ENCODE measurements at regions not wholly inside any gene's neighbourhood (a gene's known extent, or its start where the extent isn't known, plus 50 kb on each side); places are given as distances from the start of the nearest gene placed in this dataset.

DNA sequence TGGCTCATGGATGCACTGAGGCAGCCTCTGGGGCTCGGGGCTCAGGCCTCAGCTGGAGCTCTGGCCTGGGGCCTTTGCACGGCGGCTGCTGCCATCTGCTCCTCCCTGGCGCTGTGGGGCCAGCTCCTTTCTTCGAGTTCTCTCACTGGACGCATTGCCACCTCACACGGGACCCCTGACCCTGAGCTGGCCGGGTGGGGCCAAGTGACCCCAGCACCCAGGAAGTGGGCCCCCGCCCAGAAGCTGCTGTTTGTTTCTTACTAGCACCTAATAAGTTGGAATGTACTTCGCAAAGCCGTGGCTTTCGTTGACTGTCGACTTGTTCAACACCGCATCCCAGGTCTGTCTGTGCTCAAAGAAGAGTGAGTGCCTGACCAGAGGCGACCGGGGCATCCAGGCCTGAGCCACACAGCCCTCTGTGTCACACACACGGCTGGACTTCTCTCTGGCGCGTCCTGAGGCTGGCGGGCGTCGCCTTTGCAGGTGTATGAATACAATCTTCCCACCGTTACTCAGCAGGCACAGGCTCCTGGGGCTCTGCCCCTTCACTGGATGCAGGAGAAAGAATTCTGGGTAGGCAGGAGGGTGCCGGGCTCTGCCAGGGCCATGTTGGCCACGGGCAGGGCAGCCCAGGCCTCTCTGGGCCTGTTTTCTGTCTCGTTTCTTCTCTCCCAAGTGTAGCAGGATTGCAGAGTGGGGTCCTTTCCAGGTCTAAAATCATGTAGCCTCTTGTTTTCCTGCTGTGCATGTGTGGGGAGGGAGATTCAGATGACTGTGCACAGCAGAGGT, 112.9 kb downstream of the DLL1 start:
- no peak for DNase-seq (ENCODE audit: low spot score)

DNA sequence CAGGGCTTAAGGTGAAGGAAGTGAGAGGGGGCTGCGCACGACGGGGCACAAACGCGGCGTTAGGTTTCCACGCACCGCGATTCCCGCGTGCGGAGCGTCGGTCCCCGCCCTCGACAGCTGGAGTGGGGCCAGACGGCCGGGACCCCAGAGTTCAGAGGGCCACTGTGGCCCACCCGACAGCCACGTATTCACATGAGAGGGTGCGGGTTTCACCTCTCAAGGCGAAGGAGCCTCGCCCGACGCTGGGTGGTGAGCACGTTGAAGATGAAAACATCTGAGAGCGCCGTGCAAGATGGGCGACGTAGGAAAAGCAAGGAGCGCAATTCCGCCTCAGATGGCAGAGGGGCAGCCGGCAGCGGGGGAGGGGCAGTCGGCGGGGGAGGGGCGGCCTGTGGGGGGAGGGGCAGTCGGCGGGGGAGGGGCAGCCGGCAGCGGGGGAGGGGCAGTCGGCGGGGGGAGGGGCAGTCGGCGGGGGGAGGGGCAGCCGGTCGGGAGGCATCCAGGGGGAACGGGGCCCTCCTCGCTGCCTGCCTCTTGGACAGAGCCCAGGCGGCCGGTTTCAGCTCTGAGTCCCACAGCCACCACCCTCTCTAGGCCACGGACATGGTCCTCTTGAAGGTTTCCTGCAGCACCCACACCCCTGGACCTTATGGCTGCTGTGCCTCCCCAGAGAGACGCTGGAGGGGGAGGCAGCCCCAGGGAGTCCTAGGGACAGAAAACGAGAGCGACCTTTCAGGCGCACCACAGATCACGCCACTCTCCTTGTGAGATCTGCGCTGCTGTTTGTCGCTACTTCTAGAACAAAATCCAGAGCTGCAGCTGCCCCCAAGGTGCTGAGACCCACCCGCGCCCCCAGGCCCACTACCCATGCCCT, 113.7 kb downstream of the DLL1 start:
- DNase-seq (ENCODE audit: low spot score) = no peak

DNA sequence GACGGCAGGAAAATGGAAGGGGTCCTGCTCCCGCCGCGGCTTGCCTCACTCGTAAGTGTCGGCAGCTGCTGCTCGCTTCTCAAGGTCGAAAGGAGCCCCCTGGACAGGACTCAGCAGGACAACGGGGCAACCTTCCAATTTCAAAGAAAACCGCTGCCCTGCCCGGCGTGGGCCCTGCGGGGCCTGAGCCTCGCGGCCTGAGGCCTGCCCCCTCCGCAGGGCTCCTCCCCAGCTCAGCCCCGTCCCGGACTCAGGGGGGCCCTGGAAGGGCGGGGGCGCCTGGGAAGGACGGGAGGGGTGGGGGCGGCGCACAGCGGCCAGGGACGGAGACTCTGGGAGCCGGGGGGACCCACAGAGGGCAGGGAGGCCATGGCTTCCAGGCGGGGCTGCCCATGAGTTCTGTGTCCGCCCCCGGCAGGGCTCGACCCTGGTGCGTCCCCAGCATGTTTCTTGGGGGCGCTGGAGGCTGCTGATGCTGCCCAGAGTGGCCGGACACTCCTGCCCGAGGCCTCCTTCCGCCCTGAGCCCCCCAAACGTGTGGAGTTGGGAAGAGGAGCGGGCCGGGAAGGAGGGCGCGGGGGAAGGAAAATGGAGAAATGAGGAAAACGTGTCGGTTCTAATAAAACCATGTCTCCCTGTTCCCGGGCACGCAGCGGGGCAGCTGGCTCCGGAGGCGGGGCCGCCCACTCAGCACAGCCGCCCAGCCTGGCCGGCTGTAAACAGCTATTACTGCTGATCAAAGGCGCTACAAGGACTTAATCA, 114.6 kb downstream of the DLL1 start:
- no peak for DNase-seq (ENCODE audit: low spot score)

DNA sequence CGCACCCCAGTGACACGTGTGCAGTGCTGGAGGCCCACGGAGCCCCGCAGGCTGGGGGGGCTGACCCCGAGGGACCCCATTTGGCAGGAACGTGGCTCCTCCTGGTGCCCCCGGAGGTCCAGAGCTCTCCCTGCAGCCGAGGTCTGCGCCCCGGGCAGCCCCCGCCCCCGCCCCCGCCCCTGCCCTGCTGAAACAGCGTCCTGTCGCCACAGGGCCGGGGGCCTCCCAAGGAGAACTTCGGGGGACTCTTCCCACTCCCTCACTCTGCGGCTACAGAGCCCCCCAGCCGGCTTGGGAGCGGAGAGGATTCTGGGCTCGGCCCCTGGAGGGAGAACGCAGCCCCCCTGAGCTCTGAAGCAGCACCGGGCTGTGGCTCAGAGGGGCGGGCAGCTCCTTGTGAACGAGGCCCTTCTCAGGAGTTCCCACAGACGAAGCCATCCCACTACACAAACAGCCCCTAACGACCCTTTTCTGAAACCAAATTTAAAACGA, 115.2 kb downstream of the DLL1 start:
- no peak for DNase-seq (ENCODE audit: low spot score)

DNA sequence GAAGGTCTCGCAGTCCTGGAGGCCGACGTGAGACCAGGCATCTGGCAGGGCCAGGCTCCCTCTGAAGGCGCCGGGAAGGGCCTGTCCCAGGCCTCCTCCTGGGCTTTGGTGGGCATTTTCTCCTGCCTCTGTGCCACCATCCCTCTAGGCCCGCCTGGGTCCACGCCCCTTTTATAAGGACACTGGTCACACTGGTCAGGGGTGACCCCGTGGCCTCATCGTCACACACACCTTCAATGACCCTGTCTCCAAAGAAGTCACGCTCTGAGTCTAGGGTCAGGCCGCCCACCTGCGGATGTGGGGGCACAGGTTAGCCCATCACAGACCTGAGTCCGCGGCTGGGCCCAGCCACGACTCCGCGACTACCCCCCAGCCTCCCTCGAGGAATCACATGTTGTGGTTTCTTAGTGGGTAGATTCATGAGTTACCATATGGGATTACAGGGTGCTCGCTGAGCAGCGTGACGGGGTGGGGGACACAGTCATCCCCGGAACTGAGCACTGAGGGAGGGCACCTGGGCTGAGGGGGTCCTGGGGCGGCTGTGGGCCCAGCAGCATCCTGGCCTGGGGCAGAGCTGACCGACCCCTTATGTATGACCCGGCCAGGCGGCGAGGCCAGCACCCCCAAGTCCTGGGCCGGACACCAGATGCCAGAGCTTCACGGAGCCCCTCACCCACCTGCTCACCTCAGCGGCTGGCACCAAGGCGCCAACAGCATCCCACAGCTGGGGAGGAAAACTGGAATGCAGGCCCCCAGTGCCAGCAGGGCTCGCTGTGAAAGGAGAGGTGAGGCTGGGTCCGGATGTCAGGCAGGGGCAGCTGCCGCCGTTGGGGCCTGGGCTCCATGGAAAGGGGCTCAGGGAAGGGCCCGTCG, 115.9 kb downstream of the DLL1 start:
- no peak for DNase-seq (ENCODE audit: low spot score)

DNA sequence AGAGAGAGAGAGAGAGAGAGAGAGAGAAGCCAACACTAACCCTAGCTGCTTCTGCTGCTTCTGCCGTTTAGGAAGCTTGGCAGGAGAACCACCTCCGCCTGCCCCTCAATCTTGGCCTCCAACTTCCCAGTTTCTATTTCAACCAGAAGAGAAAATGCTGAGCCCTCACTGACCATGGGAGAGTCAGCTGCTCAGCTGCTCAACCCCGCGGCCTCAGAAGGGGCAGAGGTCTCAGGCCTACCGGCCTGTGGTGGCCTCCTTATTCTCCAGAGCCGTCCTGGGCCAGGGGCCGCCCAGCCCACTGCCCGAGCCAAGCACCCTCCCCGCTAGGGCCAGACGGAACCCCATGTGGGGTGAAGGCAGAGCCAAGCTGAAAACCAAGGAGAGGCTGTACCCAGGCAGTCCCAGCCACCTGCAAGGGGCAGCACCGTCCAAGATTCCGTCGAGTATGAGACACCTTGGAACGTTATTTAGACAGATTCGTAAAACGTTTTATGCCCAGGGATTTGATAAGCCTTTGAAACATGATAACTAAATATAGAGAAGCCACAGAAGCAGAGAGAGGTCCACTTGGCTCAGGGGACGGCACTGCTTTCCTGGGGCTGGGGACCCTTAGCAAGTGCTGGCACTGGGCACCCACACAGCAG, 116.6 kb downstream of the DLL1 start:
- DNase-seq (ENCODE audit: low spot score) = no peak

DNA sequence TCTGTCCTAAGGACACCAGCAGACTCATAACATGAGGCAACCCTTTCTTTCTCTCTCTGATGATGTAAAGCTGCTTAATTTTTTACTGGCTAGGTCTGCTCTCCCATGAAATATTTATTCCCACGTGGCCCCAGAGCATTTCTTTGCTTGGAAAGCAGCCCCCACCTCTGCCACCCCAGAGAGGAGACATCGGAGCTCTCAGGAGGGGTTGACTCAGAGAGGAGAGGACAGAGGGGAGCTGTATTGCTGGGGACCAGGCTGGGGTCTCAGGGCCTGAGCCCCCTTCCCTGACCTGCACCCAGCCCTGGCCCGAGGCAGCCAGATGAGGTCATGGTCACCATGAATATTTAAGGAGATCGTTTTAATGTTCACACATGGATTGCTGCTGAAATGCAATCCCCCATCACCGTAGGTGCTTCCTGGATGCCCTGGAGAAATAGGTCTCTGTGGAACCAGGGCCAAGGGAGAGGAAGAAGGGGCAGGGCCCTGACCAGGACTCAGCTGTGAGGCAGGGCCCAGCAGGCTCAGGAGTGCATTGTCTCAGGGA, 117.5 kb downstream of the DLL1 start:
- no peak for DNase-seq (ENCODE audit: low spot score)

DNA sequence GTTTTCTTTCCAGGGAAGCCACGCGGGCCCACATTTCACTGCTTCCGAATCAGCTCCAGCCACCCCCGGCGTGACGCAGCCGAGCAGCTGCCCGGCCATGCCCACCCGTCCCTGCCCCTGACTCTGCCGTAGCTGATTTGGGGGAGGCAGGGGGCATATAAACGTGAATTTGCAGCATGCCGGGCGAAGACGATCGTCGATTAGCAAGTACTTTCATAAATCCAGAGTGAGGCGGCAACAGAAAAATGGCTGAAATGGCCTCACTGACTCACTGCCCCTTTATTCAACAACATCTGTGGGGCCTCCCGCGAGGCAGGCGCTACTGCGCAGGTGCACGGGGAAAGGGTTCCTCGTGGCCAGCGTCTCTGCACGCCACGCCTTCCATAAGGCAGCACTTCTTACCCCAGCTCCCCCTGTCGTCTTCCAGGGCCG, 118.0 kb downstream of the DLL1 start:
- DNase-seq (ENCODE audit: low spot score) = no peak

DNA sequence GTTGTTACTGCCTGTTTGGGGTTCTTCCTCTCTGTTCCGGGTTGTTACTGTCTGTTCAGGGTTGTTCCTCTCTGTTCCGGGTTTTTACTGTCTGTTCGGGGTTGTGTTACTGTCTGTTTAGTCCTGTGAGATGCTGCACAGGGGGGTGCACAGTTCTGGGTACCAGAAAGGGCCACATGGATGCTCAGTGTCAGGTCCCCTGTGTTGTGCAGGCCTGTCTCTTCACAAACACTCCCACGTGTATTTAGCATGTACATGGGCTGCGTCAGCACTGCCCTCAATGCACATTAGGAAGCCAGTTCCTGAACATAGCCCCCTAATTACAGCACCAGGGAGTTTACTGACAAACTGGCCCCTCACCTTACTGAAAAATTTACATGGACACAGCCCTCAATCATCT, 118.5 kb downstream of the DLL1 start:
- no peak for DNase-seq (ENCODE audit: low spot score)

DNA sequence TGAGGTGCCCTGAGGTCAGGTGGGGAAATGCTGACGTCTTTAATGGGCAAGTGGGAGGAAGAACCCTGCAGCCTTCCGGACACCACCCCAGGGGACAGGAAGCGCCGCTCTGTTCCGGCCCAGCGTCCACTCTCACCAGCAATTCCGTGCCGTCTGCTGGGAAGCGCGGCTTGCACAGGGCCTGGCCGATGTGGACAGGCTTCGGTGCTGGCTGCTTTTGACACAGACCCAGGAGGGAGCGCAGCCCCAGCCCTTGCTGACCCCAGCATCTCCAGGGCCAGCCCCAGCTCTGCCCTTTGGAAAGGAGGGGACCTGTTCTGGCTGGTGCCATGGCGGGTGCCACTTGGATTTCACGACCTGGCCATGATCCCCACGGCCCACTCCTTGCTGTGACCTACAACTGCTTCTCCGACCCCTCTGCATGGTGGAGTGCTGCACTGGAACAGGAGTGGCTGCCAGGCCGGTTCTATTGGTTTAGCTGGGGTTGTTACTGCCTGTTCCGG, 123.2 kb downstream of the DLL1 start:
- no peak for DNase-seq (ENCODE audit: low spot score)

DNA sequence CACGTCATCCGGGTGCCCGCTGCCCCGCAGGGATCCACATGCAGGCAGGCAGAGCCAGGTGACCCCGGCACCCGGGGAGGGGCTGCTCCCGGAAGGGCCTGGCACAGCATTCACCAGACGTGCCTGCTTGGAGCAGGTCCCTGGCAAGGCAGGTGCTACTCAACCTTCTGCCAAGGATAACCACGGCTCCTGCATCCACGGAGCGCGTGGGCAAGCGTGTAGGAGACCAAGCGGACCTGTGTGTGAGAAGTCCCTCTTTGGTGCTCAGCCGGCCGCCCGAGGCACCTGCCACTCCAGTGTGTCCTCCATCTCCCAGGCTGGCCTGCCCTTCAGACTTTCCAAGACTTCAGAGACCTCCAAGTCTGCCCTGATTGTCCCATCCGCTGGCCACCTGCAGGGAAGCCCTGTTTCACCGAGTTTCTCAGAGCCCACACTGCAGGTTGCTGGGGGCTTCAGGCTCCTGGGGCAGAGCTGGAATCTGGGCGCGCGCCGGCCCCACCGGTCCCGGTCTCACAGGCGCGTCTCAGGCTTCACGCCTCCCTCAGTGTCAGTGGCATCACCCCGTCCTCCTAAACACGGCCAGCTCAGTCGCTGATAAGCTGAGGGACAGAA, 124.3 kb downstream of the DLL1 start:
- DNase-seq (ENCODE audit: low spot score) = no peak

DNA sequence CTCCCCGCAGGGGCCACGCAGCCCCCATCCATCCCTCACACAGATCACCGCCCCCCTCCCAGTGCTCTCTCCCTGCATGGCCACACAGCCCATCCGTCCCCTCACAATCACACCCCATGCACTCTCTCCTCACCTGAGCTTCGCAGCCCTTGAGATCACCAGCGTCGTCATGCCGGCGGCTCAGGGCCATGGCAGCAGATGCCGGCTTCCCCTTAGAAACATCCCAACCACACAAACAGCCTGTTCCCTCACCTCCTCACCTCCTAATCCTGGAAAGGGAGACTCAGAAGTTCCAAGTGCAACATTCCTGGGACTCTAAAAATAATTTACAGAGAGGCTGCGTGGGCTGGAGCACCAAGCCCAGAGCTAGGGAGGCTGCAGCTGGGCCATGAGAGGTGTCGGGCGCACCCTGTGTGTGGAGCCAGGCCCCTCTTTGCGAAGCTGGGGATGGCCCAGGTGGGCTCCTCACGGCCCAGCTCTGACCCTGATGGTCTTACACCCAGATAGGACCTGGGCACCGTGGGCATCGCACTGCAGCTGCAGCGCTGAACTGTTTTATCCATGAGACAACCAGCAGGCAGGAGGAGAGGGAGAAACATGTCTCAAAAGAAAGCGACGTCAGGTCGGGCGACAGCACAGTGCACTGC, 125.3 kb downstream of the DLL1 start:
- DNase-seq (ENCODE audit: low spot score) = no peak

DNA sequence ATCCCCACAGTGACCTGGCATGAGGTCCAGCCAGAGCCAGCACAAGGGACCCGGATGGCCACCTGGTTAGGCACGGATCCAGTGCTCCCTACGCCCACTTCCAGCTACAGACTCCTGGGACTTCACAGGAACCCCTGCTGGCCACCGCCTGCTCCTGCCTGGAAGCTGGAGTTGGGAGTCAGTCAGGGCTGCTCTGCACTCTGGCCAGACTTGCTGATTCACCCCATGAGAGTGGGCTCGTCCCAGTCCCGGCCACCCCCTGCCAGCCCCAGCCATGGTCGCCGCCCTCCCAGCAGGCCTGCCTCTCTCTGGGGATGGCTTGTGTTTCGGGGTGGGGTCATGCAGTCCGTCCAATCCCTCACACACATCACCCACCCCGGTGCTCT, 125.8 kb downstream of the DLL1 start:
- no peak for DNase-seq (ENCODE audit: low spot score)

DNA sequence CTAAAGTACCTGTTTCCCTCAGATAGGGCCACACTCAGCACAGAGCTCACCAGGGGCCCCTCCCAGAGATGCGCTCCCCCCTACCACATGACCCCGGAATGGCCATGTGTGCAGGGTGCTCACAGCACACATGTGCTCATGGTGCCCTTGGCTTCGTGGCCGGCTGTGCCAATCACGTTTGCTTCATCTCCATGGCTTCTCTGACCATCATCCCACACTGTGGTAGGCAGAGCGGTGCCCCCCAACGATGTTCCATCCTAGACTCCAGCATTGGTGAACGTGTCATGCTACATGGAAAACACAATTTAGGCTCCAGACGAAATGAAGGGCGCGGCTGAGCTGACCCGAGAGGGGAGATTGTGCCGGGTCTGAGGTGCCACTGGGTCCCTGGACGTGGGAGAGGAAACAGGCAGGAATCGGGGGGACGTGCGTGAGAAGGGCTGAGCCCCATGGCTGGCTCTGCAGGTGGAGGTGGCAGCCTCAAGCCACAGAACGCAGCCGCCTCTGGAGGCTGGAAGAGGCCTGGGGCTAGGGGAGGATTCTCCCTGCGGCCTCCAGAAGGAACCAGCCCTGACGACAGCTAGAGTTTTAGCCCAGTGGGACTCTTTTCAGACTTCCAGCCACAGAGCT, 126.5 kb downstream of the DLL1 start:
- no peak for DNase-seq (ENCODE audit: low spot score)

DNA sequence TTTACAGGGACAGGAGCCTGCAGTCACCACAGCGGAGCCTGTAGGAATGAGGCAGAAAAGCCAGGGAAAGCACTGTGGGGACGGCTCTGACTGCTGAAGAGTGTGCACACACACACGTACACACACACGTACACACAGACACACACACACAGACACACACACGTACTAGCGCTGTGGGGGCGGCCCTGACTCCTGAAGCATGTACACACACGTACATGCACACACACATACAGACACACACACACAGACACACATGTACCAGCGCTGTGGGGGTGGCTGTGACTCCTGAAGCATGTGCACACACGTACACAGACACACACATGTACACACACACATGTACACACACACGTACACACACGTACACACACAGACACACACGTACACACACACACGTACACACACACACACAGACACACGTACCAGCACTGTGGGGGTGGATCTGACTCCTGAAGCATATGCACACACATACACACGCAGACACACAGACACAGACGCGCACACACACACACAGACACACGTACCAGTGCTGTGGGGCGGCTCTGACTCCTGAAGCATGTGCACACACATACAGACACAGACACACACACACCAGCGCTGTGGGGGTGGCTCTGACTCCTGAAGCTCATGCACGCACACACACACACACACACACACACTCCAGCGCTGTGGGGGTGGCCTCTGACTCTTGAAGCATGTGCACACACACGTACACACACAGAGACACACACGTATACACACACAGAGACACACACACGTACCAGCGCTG, 127.3 kb downstream of the DLL1 start:
- DNase-seq (ENCODE audit: low spot score) = no peak

DNA sequence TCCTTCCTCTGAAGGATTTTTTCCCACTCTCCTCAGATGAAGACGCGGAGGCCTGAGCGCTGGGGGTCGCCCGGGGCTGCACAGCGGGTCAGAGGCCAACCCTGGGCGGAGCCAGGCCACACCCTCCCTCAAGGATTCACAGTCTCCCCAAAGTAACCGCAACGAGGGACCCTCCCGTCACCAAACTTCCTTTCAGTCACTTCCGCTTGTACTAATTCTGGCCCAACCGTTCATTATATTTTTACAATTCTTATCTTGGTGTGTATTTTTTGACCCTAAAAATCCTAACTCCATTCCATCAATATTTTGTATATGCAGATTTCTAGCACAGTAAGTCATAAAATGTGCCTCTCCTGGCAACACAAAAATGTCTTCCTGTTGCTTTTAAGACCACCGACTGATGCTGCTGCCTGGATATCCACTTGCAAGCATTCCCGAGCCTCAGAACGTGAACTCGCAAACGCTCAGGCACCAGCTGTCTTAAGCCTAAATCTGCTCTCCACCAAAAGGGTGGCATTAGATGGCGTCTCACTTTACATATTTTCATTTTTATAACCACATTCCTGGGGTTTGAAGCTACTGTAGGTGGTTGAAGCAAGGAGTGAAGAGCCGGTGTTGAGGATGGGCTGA, 128.0 kb downstream of the DLL1 start:
- DNase-seq (ENCODE audit: low spot score) = no peak

DNA sequence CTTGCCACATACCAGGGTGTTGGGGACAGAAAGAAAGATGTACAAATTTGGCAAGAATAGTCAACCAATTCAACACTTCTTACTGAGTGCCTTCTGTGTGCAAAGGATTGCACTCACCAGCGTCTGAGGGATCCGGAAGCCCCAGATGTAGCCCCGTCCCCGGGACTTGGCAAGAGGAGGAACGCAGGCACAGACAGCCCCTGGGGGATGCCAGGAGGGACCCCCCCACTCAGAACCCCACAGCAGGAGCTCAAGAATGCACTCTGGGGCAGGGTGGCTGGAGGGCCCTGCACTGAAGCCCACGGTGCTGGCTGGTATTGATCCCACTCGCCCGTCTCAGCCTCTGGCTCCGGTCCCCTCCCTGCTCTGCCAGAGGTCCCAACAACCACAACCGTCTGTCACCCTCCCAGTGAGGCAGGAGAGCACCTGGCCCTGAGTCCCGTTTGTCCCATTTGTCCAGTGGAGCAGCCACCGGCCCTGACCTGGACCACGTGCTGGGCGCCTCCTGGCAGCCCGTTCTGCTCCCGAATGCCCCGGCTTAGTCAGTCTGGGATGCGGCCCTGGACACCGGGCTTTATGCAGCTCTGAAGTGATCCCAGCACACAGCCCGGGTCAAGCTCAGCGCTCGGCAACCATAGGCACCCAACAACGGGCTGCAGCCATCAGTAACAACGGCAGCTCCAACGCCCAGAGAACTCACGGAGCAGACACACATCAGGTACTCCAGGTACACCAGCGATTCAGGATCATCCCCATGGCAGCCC, 128.7 kb downstream of the DLL1 start:
- no peak for DNase-seq (ENCODE audit: low spot score)

All from COLO829 (cell line).